ENCODE measurements at regions not wholly inside any gene's neighbourhood (a gene's known extent, or its start where the extent isn't known, plus 50 kb on each side); places are given as distances from the start of the nearest gene placed in this dataset.

GRCh38 chr9:79924836-79925235 lies 353.1 kb downstream of the TLE4 start:
- DNase-seq = no peak
- 48 to 82% (median 69%) methylated on average over 2 of the region's 2 CpGs for WGBS, 3 donors
- no peaks in the 10 kb centered on the region for H3K27me3 ChIP-seq
- H3K4me3 ChIP-seq = no peak overlapping the region
- no peaks in the 10 kb centered on the region for H3K36me3 ChIP-seq
- no peak for TF ChIP-seq POLR2A (IDR thresholded peaks at IDR 0.05)
- TF ChIP-seq EP300 (IDR thresholded peaks at IDR 0.05) = no peak
- TF ChIP-seq CTCF (IDR thresholded peaks at IDR 0.05) = no peak
- no peak overlapping the region for H3K27ac ChIP-seq
- H3K4me1 ChIP-seq (ENCODE audit: insufficient read depth) = no peaks in the 10 kb centered on the region
- H3K9me3 ChIP-seq = peaks cover 0 to 3% of the 10 kb centered on the region in 2 donors
- intact Hi-C loops (cut with DNase I) = no loop called here

GRCh38 chr9:79917421-79917820 lies 345.7 kb downstream of the TLE4 start:
- Histone ChIP-seq H3K27me3 (no peaks in the 10 kb centered on the region), H3K4me3 (no peak overlapping the region), H3K27ac (no peak overlapping the region), H3K4me1 (ENCODE audit: insufficient read depth) (no peaks in the 10 kb centered on the region), H3K36me3 (no peaks in the 10 kb centered on the region), H3K9me3 (no peaks in the 10 kb centered on the region)
- intact Hi-C loops (cut with DNase I) = no loop called here
- no peak for DNase-seq
- WGBS, 3 donors = 47 to 57% (median 52%) methylated on average over 4 of the region's 4 CpGs
- TF ChIP-seq CTCF (IDR thresholded peaks at IDR 0.05) = no peak
- no peak for TF ChIP-seq POLR2A (IDR thresholded peaks at IDR 0.05)
- TF ChIP-seq EP300 (IDR thresholded peaks at IDR 0.05) = no peak

GRCh38 chr9:79913867-79914266 lies 342.1 kb downstream of the TLE4 start:
- no peaks in the 10 kb centered on the region for H3K27me3 ChIP-seq
- DNase-seq = no peak
- H3K4me1 ChIP-seq (ENCODE audit: insufficient read depth) = no peaks in the 10 kb centered on the region
- H3K4me3 ChIP-seq = no peak overlapping the region
- H3K27ac ChIP-seq = no peak overlapping the region
- intact Hi-C loops (cut with DNase I) = no loop called here
- H3K36me3 ChIP-seq = no peaks in the 10 kb centered on the region
- H3K9me3 ChIP-seq = no peaks in the 10 kb centered on the region
- TF ChIP-seq POLR2A (IDR thresholded peaks at IDR 0.05) (no peak), EP300 (IDR thresholded peaks at IDR 0.05) (no peak), CTCF (IDR thresholded peaks at IDR 0.05) (no peak)
- 92 to 97% (median 97%) methylated on average over 4 of the region's 4 CpGs for WGBS, 3 donors

GRCh38 chr9:79912318-79913070 lies 340.7 kb downstream of the TLE4 start:
- Histone ChIP-seq H3K36me3 (no peaks in the 10 kb centered on the region), H3K27ac (no peak overlapping the region), H3K9me3 (no peaks in the 10 kb centered on the region), H3K27me3 (no peaks in the 10 kb centered on the region), H3K4me3 (no peak overlapping the region), H3K4me1 (ENCODE audit: insufficient read depth) (no peaks in the 10 kb centered on the region)
- TF ChIP-seq EP300 (IDR thresholded peaks at IDR 0.05) (no peak), CTCF (IDR thresholded peaks at IDR 0.05) (no peak), POLR2A (IDR thresholded peaks at IDR 0.05) (no peak)
- WGBS, 3 donors = 19 to 36% (median 23%) methylated on average over 2 of the region's 2 CpGs
- intact Hi-C loops (cut with DNase I) = no loop called here
- no peak for DNase-seq
